Lower leg skin (tissue), 3 donors: ENCODE measurements at regions not wholly inside any gene's neighbourhood (a gene's known extent, or its start where the extent isn't known, plus 50 kb on each side); places are given as distances from the start of the nearest gene placed in this dataset.

Source experiments
- POLR2A ChIP-seq, 2 donors: fragments of 450-650 bp; IDR thresholded peaks; one replicate each; pipeline ENCODE4 v1.6.1; 2016 to 2017; ENCODE audit warnings: antibody characterized with exemption in 2 of 2, mild to moderate bottlenecking in 1 of 2, moderate library complexity in 1 of 2
- TF ChIP-seq, protein P1 (sequence below), 3 donors: fragments of 450-650 bp; IDR thresholded peaks; one replicate each; pipeline ENCODE4 v1.5.1; 2016; ENCODE audit warnings: antibody characterized with exemption in 3 of 3, mild to moderate bottlenecking in 3 of 3, moderate library complexity in 2 of 3

DNA sequence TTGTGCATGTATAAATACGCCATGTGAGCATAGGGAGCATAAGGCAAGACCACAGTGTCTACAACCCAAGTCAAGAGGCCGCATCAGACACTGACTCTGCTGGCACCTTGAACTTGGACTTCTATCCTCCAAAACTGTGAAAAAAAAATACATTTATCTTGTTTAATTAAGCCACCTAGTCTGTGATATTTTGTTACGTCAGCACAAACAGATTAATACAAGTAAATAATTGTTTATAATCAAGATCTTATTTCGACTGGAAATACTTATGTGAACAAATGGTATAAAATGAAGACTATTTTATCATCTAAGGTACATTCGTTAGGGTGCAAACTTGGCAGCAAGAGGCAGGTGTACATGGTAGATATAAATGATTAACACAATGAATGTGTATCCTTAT lies 599.3 kb upstream of the LRRC4C start:
- TF ChIP-seq, protein P1, sequence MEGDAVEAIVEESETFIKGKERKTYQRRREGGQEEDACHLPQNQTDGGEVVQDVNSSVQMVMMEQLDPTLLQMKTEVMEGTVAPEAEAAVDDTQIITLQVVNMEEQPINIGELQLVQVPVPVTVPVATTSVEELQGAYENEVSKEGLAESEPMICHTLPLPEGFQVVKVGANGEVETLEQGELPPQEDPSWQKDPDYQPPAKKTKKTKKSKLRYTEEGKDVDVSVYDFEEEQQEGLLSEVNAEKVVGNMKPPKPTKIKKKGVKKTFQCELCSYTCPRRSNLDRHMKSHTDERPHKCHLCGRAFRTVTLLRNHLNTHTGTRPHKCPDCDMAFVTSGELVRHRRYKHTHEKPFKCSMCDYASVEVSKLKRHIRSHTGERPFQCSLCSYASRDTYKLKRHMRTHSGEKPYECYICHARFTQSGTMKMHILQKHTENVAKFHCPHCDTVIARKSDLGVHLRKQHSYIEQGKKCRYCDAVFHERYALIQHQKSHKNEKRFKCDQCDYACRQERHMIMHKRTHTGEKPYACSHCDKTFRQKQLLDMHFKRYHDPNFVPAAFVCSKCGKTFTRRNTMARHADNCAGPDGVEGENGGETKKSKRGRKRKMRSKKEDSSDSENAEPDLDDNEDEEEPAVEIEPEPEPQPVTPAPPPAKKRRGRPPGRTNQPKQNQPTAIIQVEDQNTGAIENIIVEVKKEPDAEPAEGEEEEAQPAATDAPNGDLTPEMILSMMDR (IDR thresholded peaks at IDR 0.05): no peak
- TF ChIP-seq POLR2A (IDR thresholded peaks at IDR 0.05): no peak
